Gastroesophageal sphincter (tissue), 4 donors: ENCODE measurements at regions not wholly inside any gene's neighbourhood (a gene's known extent, or its start where the extent isn't known, plus 50 kb on each side); places are given as distances from the start of the nearest gene placed in this dataset.

Experiments used
- ATAC-seq: fragments of 150-250 bp; one replicate; pipeline ENCODE4 v1.9.1; 2016; ENCODE audit warnings: mild to moderate bottlenecking, moderate library complexity
- H3K27ac ChIP-seq, 4 donors: fragments of 200-600 bp; sonication (generic) in 3 of 4; 1 replicate in 3 of 4; 2 replicates in 1 of 4; pipeline ENCODE4 v1.5.1; 2016 to 2019
- H3K27me3 ChIP-seq: fragments of 200-600 bp; sonication (generic); one replicate; pipeline ENCODE4 v1.5.1; 2019
- H3K36me3 ChIP-seq, 2 donors: fragments of 200-600 bp; sonication (generic); one replicate each; pipeline ENCODE4 v1.5.1; 2019; ENCODE audit warnings: control low read depth in 1 of 2
- H3K4me1 ChIP-seq, 3 donors: fragments of 200-600 bp; sonication (generic); 1 replicate in 2 of 3; 2 replicates in 1 of 3; pipeline ENCODE4 v1.5.1; 2016 to 2019; ENCODE audit warnings: control low read depth in 2 of 3
- H3K4me3 ChIP-seq, 2 donors: fragments of 200-600 bp; sonication (generic); one replicate each; pipeline ENCODE4 v1.5.1; 2019; ENCODE audit warnings: mild to moderate bottlenecking in 1 of 2, moderate library complexity in 1 of 2
- H3K9me3 ChIP-seq, 3 donors: fragments of 200-600 bp; sonication (generic); one replicate each; pipeline ENCODE4 v1.5.1; 2017 to 2019; ENCODE audit warnings: control low read depth in 2 of 3
- EP300 ChIP-seq: sonication (generic); formaldehyde crosslinking; IDR thresholded peaks from one replicate; pipeline ENCODE4 v1.6.1; 2017; ENCODE audit warnings: antibody characterized with exemption, mild to moderate bottlenecking
- POLR2A ChIP-seq, 2 donors: fragments of 450-650 bp; IDR thresholded peaks; one replicate each; pipeline ENCODE4 v1.6.1; 2017; ENCODE audit warnings: antibody characterized with exemption in 2 of 2, mild to moderate bottlenecking in 2 of 2, moderate library complexity in 1 of 2
- POLR2AphosphoS5 ChIP-seq: sonication (generic); formaldehyde crosslinking; IDR thresholded peaks from one replicate; pipeline ENCODE4 v1.6.1; 2017; ENCODE audit warnings: antibody characterized with exemption
- WGBS, 2 donors: methylation state at CpG; one replicate each; pipeline ENCODE4 v1.1.5; 2018; ENCODE audit warnings: low coverage in 1 of 2; 5-methylcytosine and 5-hydroxymethylcytosine counted together
- TF ChIP-seq, protein P1 (sequence below), 4 experiments: fragments of 200-600 bp in 2 of 4; fragments of 450-650 bp in 2 of 4; sonication (generic) in 1 of 4; IDR thresholded peaks; one replicate each; pipeline ENCODE4 v1.5.1; 2017 to 2019; ENCODE audit warnings: antibody characterized with exemption in 4 of 4, mild to moderate bottlenecking in 2 of 4, moderate library complexity in 2 of 4

GRCh38 chr16:26599785-26600104 is 467.0 kb upstream of the C16orf82 start:
- Histone ChIP-seq H3K9me3 (no peaks in the 10 kb centered on the region), H3K36me3 (no peaks in the 10 kb centered on the region), H3K27me3 (peaks cover 9% of the 10 kb centered on the region), H3K27ac (no peak overlapping the region), H3K4me3 (no peak overlapping the region), H3K4me1 (no peaks in the 10 kb centered on the region)
- no peak for ATAC-seq
- no peak for TF ChIP-seq EP300
- WGBS, 2 donors: 64% methylated on average over 2 of the region's 2 CpGs; no CpG with 5 or more reads in 1 of the 2 donors

- no peak for TF ChIP-seq EP300
- H3K4me3 ChIP-seq: no peak overlapping the region
- peaks cover 23% of the 10 kb centered on the region for H3K27me3 ChIP-seq
- WGBS, 2 donors: 0 to 14% methylated on average over 1 of the region's 1 CpG
- ATAC-seq: no peak
- no peak overlapping the region for H3K27ac ChIP-seq
- H3K4me1 ChIP-seq: no peaks in the 10 kb centered on the region
- H3K9me3 ChIP-seq: peaks cover 0 to 7% (median 0%) of the 10 kb centered on the region in 3 donors
- no peaks in the 10 kb centered on the region for H3K36me3 ChIP-seq
These were observed 465.4 kb upstream of the C16orf82 start for GRCh38 chr16:26601335-26601734.

DNA sequence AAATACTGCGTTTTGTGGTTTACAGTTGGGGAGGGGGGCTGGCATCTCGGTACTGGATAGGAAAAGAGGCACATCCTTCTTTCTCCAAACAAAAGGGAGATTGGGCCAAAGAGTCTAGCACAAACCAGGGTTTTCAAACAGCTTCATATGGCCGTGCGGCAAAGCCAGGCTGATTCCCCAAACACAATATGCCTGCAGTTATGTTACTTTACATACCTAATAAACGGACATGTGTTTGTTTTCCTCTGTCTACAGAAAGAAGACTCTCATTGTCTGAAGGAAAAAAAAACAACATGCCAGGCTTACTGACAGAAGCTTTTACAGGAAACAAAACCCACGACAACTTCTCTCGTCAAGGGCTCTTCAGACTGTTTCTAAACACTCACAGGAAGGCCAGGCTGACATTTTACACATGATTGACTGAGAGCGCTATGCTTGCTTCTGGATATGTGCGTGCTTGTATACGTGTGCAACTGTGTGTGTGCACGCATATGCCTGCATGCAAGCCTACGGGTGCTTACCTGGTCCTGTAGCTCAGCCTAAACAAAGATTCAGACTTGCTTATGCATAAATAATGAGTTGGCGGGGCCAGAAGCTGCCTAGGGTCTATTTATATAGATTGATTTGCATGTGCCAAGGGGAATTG is 461.0 kb upstream of the C16orf82 start:
- TF ChIP-seq, protein P1, sequence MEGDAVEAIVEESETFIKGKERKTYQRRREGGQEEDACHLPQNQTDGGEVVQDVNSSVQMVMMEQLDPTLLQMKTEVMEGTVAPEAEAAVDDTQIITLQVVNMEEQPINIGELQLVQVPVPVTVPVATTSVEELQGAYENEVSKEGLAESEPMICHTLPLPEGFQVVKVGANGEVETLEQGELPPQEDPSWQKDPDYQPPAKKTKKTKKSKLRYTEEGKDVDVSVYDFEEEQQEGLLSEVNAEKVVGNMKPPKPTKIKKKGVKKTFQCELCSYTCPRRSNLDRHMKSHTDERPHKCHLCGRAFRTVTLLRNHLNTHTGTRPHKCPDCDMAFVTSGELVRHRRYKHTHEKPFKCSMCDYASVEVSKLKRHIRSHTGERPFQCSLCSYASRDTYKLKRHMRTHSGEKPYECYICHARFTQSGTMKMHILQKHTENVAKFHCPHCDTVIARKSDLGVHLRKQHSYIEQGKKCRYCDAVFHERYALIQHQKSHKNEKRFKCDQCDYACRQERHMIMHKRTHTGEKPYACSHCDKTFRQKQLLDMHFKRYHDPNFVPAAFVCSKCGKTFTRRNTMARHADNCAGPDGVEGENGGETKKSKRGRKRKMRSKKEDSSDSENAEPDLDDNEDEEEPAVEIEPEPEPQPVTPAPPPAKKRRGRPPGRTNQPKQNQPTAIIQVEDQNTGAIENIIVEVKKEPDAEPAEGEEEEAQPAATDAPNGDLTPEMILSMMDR (IDR thresholded peaks at IDR 0.05): no peak
- TF ChIP-seq POLR2AphosphoS5 (no peak), POLR2A (IDR thresholded peaks at IDR 0.05) (no peak)
- no peak overlapping the region for H3K27ac ChIP-seq
- no peaks in the 10 kb centered on the region for H3K4me1 ChIP-seq
- no peak overlapping the region for H3K4me3 ChIP-seq
- H3K36me3 ChIP-seq: no peaks in the 10 kb centered on the region
- WGBS, 2 donors: 55 to 62% methylated on average over 10 to 13 of the region's 13 CpGs
- no peak for ATAC-seq
- peaks cover 18% of the 10 kb centered on the region for H3K27me3 ChIP-seq
- H3K9me3 ChIP-seq: peaks cover 0 to 10% (median 0%) of the 10 kb centered on the region in 3 donors

DNA sequence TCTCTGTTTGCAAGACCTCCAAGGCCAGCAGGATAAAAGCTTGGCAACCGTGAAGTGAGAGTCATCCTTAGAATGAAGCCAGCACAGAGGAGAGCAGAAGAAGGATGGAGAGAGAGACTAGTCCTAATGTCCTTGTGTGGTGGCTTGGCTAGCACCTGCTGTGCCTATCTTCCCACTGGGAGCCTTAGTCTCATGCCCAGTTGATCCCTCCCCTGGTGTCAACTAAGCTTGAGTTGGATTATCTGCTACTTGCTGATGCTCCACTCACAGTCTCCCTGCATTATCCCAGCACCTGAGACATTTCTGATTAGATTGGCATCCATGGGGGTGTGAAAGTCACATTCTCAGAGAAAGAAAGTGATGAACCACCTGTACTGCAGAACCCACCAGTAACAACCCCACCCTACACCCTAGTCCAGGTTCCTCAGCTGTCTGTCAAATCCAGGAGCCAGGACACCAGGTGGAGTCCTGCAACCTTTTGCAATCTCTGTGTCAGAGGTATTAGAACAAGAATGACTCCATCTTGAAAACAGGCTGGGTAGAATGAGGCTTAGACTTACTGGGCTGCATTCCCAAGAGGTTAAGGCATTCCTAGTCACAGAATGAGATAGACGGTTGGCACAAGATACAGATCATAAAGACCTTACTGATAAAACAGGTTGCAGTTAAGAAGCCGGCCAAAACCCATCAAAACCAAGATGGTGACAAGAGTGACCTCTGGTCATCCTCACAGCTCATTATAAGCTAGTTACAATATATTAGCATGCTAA is 460.2 kb upstream of the C16orf82 start:
- Histone ChIP-seq H3K9me3 (peaks cover 0 to 10% (median 0%) of the 10 kb centered on the region in 3 donors), H3K4me1 (no peaks in the 10 kb centered on the region), H3K27ac (no peak overlapping the region), H3K36me3 (no peaks in the 10 kb centered on the region), H3K27me3 (peaks cover 18% of the 10 kb centered on the region), H3K4me3 (no peak overlapping the region)
- TF ChIP-seq EP300 (no peak), POLR2AphosphoS5 (no peak), POLR2A (IDR thresholded peaks at IDR 0.05) (no peak)
- TF ChIP-seq, protein P1 (IDR thresholded peaks at IDR 0.05): no peak
- ATAC-seq: no peak
- 77 to 93% methylated on average over 2 of the region's 3 CpGs for WGBS, 2 donors

DNA sequence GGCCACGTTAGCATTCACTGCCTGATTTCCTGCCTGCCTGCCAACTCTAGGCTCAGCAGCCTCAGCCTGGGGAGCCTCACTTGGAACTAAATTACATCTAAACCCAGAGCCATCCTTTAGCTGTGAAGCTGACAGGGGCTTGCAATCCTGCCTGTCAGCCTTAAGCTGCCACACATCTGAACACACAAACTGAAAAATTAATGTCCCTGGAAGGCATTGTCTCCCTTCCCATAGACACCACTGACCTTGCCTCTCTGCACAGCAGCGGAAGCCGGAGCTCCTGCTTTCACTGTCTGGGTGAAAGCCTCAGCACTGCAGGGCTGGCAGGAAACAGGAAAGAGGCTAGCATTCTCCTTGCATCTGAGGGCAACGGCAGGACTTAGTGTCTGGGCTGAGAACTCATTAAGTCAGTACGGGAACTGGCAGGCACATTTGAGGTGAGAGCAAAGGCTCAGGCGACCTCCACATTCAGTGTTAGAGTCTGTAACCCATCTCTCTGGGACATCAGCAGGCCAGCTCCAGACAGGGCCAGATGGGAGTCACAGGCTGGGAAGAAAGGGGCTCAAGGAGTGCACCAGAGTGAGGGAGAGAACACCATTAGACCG is 452.4 kb upstream of the C16orf82 start:
- no peaks in the 10 kb centered on the region for H3K27me3 ChIP-seq
- 20 to 33% methylated on average over 2 to 4 of the region's 7 CpGs for WGBS, 2 donors
- H3K36me3 ChIP-seq: no peaks in the 10 kb centered on the region
- TF ChIP-seq POLR2AphosphoS5 (no peak), POLR2A (IDR thresholded peaks at IDR 0.05) (no peak), EP300 (no peak)
- TF ChIP-seq, protein P1 (IDR thresholded peaks at IDR 0.05): no peak
- no peaks in the 10 kb centered on the region for H3K9me3 ChIP-seq
- no peak overlapping the region for H3K27ac ChIP-seq
- H3K4me3 ChIP-seq: no peak overlapping the region
- no peaks in the 10 kb centered on the region for H3K4me1 ChIP-seq
- ATAC-seq: no peak
